ENCODE measurements at regions not wholly inside any gene's neighbourhood (a gene's known extent, or its start where the extent isn't known, plus 50 kb on each side); places are given as distances from the start of the nearest gene placed in this dataset.

GRCh38 chr12:89047856-89048418 lies 304.4 kb downstream of the DUSP6 start:
- H3K4me1 Mint-ChIP-seq (ENCODE audit: low read depth) = peaks cover 40% of the 10 kb centered on the region
- no peaks in the 10 kb centered on the region for H3K27me3 Mint-ChIP-seq (ENCODE audit: insufficient read depth)
- intact Hi-C loops (cut with micrococcal nuclease) = no loop called here
- H3K9me3 Mint-ChIP-seq = peaks cover 7% of the 10 kb centered on the region
- H3K4me3 Mint-ChIP-seq = no peak overlapping the region
- no peak overlapping the region for H3K27ac Mint-ChIP-seq
- no peak for DNase-seq (ENCODE audit: low spot score)
- peaks cover 4% of the 10 kb centered on the region for H3K36me3 Mint-ChIP-seq (ENCODE audit: low read depth)

GRCh38 chr12:89041078-89041477 lies 311.2 kb downstream of the DUSP6 start:
- Mint-ChIP-seq H3K4me1 (ENCODE audit: low read depth) (peaks cover 65% of the 10 kb centered on the region), H3K4me3 (no peak overlapping the region), H3K36me3 (ENCODE audit: low read depth) (peaks cover 29% of the 10 kb centered on the region), H3K27ac (peak overlapping the region; percentile 95), H3K9me3 (peaks cover 23% of the 10 kb centered on the region), H3K27me3 (ENCODE audit: insufficient read depth) (no peaks in the 10 kb centered on the region)
- DNase-seq (ENCODE audit: low spot score) = no peak
- intact Hi-C loops (cut with micrococcal nuclease) = loop anchor here (2.0 to 5.0 kb wide), 3 partner anchors 666 to 841 kb away; partner anchors contain the start of gene ATP2B1

GRCh38 chr12:89040146-89040964 lies 311.9 kb downstream of the DUSP6 start:
- Mint-ChIP-seq H3K27ac (peak overlapping the region; percentile 95), H3K9me3 (peaks cover 23% of the 10 kb centered on the region), H3K4me3 (peak overlapping the region; percentile 61), H3K4me1 (ENCODE audit: low read depth) (peaks cover 65% of the 10 kb centered on the region), H3K27me3 (ENCODE audit: insufficient read depth) (no peaks in the 10 kb centered on the region), H3K36me3 (ENCODE audit: low read depth) (peaks cover 29% of the 10 kb centered on the region)
- peak; percentile 79 for DNase-seq (ENCODE audit: low spot score)
- intact Hi-C loops (cut with micrococcal nuclease) = loop anchor here (1.0 to 5.0 kb wide), 18 partner anchors 11 to 842 kb away; partner anchors contain the start of genes ATP2B1, DUSP6 and POC1B

- peaks cover 2% of the 10 kb centered on the region for H3K27me3 Mint-ChIP-seq (ENCODE audit: insufficient read depth)
- peak; percentile 4 for DNase-seq (ENCODE audit: low spot score)
- peaks cover 65% of the 10 kb centered on the region for H3K4me1 Mint-ChIP-seq (ENCODE audit: low read depth)
- intact Hi-C loops (cut with micrococcal nuclease) = loop anchor here (1.0 to 5.0 kb wide), 2 partner anchors 15 to 908 kb away; no protein-coding TSS in a partner anchor
- peak overlapping the region; percentile 38 for H3K4me3 Mint-ChIP-seq
- H3K27ac Mint-ChIP-seq = peak overlapping the region; percentile 95
- peaks cover 23% of the 10 kb centered on the region for H3K9me3 Mint-ChIP-seq
- H3K36me3 Mint-ChIP-seq (ENCODE audit: low read depth) = peaks cover 27% of the 10 kb centered on the region
These were observed 313.3 kb downstream of the DUSP6 start for GRCh38 chr12:89038831-89039512.

- Mint-ChIP-seq H3K9me3 (peaks cover 3% of the 10 kb centered on the region), H3K27me3 (ENCODE audit: insufficient read depth) (peaks cover 2% of the 10 kb centered on the region), H3K27ac (no peak overlapping the region), H3K4me1 (ENCODE audit: low read depth) (peaks cover 28% of the 10 kb centered on the region), H3K36me3 (ENCODE audit: low read depth) (peaks cover 7% of the 10 kb centered on the region), H3K4me3 (no peak overlapping the region)
- DNase-seq (ENCODE audit: low spot score) = no peak
- intact Hi-C loops (cut with micrococcal nuclease) = no loop called here
These were observed 319.2 kb downstream of the DUSP6 start for GRCh38 chr12:89033062-89033461.

GRCh38 chr12:89029961-89030360 lies 322.3 kb downstream of the DUSP6 start:
- intact Hi-C loops (cut with micrococcal nuclease) = no loop called here
- peaks cover 21% of the 10 kb centered on the region for H3K4me1 Mint-ChIP-seq (ENCODE audit: low read depth)

GRCh38 chr12:89024580-89024979 lies 327.7 kb downstream of the DUSP6 start:
- Mint-ChIP-seq H3K36me3 (ENCODE audit: low read depth) (peaks cover 9% of the 10 kb centered on the region), H3K4me3 (no peak overlapping the region), H3K4me1 (ENCODE audit: low read depth) (peaks cover 17% of the 10 kb centered on the region), H3K9me3 (peaks cover 5% of the 10 kb centered on the region), H3K27ac (no peak overlapping the region), H3K27me3 (ENCODE audit: insufficient read depth) (peaks cover 3% of the 10 kb centered on the region)
- no peak for DNase-seq (ENCODE audit: low spot score)
- intact Hi-C loops (cut with micrococcal nuclease) = loop anchor here (1.0 kb wide), 1 partner anchor 14 kb away; no protein-coding TSS in a partner anchor

More at GRCh38 chr12:89029961-89030360, 322.3 kb downstream of the DUSP6 start:
- Mint-ChIP-seq H3K36me3 (ENCODE audit: low read depth) (peaks cover 4% of the 10 kb centered on the region), H3K9me3 (peaks cover 3% of the 10 kb centered on the region), H3K4me3 (no peak overlapping the region), H3K27ac (no peak overlapping the region), H3K27me3 (ENCODE audit: insufficient read depth) (peaks cover 5% of the 10 kb centered on the region)
- DNase-seq (ENCODE audit: low spot score) = no peak

- peaks cover 5% of the 10 kb centered on the region for H3K9me3 Mint-ChIP-seq
- H3K4me3 Mint-ChIP-seq = no peak overlapping the region
- peaks cover 3% of the 10 kb centered on the region for H3K27me3 Mint-ChIP-seq (ENCODE audit: insufficient read depth)
- intact Hi-C loops (cut with micrococcal nuclease) = loop anchor here (1.0 kb wide), 1 partner anchor 14 kb away; no protein-coding TSS in a partner anchor
- DNase-seq (ENCODE audit: low spot score) = no peak
- peaks cover 9% of the 10 kb centered on the region for H3K36me3 Mint-ChIP-seq (ENCODE audit: low read depth)
- H3K27ac Mint-ChIP-seq = no peak overlapping the region
- peaks cover 17% of the 10 kb centered on the region for H3K4me1 Mint-ChIP-seq (ENCODE audit: low read depth)
These were observed 328.4 kb downstream of the DUSP6 start for GRCh38 chr12:89023936-89024335.

GRCh38 chr12:89020689-89021088 lies 331.6 kb downstream of the DUSP6 start:
- Mint-ChIP-seq H3K27me3 (ENCODE audit: insufficient read depth) (peaks cover 5% of the 10 kb centered on the region), H3K4me3 (no peak overlapping the region), H3K36me3 (ENCODE audit: low read depth) (peaks cover 6% of the 10 kb centered on the region), H3K4me1 (ENCODE audit: low read depth) (peaks cover 31% of the 10 kb centered on the region), H3K27ac (no peak overlapping the region), H3K9me3 (peaks cover 5% of the 10 kb centered on the region)
- no peak for DNase-seq (ENCODE audit: low spot score)
- intact Hi-C loops (cut with micrococcal nuclease) = no loop called here

- H3K4me1 Mint-ChIP-seq (ENCODE audit: low read depth) = peaks cover 31% of the 10 kb centered on the region
- no peak for DNase-seq (ENCODE audit: low spot score)
- no peak overlapping the region for H3K27ac Mint-ChIP-seq
- intact Hi-C loops (cut with micrococcal nuclease) = no loop called here
- peaks cover 9% of the 10 kb centered on the region for H3K27me3 Mint-ChIP-seq (ENCODE audit: insufficient read depth)
- peaks cover 5% of the 10 kb centered on the region for H3K9me3 Mint-ChIP-seq
- H3K4me3 Mint-ChIP-seq = no peak overlapping the region
- peaks cover 6% of the 10 kb centered on the region for H3K36me3 Mint-ChIP-seq (ENCODE audit: low read depth)
These were observed 332.2 kb downstream of the DUSP6 start for GRCh38 chr12:89020121-89020480.

- intact Hi-C loops (cut with micrococcal nuclease) = loop anchor here (1.0 to 10.0 kb wide), 14 partner anchors 21 to 1083 kb away; partner anchors contain the start of genes ATP2B1, CEP290, DUSP6 and TMTC3
- DNase-seq (ENCODE audit: low spot score) = peak; percentile 73
- peaks cover 2% of the 10 kb centered on the region for H3K9me3 Mint-ChIP-seq
These were observed 332.7 kb downstream of the DUSP6 start for GRCh38 chr12:89019439-89020120.

More at GRCh38 chr12:89019439-89020120, 332.7 kb downstream of the DUSP6 start:
- Mint-ChIP-seq H3K27ac (no peak overlapping the region), H3K4me3 (no peak overlapping the region), H3K4me1 (ENCODE audit: low read depth) (peaks cover 31% of the 10 kb centered on the region), H3K27me3 (ENCODE audit: insufficient read depth) (peaks cover 12% of the 10 kb centered on the region), H3K36me3 (ENCODE audit: low read depth) (peaks cover 6% of the 10 kb centered on the region)

Data from activated T-helper 1 cell treated with anti-CD3 and anti-CD28 coated beads, Interleukin-12 subunit alpha, Interleukin-12 subunit beta, Interleukin-2, Interleukin-4 antibody, amounts not matched to agents 30 ng/mL and 10 ng/mL and 1 ng/mL, durations not matched to agents 14 hours and 24 hours and 36 hours (primary cell).